22Rv1 (cell line): ENCODE measurements at regions not wholly inside any gene's neighbourhood (a gene's known extent, or its start where the extent isn't known, plus 50 kb on each side); places are given as distances from the start of the nearest gene placed in this dataset.

Source experiments
- ZFX ChIP-seq: fragments of 450-650 bp; IDR thresholded peaks from 2 replicates; pipeline ENCODE4 v1.6.1; 2017; ENCODE audit warnings: antibody characterized with exemption, borderline replicate concordance
- TF ChIP-seq, protein P1 (sequence below): fragments of 450-650 bp; IDR thresholded peaks from 2 replicates; pipeline ENCODE4 v1.5.1; 2017; ENCODE audit warnings: mild to moderate bottlenecking

DNA sequence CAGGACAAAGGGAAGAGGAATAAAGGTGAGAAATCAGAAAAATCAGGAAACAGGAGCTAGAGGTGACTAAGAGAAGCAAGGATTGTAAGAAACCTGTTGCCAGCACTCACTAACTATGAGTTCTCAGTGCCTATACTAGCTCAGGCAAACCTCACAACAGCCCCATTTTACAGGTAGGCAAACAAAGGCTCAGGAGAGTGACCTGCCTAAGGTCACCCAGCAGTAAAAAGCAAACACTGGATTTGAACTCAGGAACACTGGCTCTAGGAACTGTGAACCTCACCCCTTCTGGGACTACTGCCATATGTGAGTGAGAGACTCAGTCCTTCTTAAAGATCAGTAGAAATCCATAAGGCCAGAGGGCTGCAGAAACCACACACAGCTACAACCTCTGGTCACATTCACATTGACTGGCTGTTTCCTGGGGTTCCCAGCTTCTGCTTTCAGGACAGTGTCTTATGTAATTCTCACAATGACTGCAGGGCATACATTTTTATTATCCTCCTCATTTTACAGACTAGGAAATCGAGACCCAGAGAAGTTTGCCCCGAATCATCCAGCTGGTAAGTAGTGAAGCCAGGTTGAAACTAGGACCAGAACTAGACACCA is 80.7 kb upstream of the MAFB start:
- TF ChIP-seq, protein P1, sequence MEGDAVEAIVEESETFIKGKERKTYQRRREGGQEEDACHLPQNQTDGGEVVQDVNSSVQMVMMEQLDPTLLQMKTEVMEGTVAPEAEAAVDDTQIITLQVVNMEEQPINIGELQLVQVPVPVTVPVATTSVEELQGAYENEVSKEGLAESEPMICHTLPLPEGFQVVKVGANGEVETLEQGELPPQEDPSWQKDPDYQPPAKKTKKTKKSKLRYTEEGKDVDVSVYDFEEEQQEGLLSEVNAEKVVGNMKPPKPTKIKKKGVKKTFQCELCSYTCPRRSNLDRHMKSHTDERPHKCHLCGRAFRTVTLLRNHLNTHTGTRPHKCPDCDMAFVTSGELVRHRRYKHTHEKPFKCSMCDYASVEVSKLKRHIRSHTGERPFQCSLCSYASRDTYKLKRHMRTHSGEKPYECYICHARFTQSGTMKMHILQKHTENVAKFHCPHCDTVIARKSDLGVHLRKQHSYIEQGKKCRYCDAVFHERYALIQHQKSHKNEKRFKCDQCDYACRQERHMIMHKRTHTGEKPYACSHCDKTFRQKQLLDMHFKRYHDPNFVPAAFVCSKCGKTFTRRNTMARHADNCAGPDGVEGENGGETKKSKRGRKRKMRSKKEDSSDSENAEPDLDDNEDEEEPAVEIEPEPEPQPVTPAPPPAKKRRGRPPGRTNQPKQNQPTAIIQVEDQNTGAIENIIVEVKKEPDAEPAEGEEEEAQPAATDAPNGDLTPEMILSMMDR = no peak
- TF ChIP-seq ZFX = no peak
